Gastrocnemius medialis (tissue), 4 donors: ENCODE measurements at regions not wholly inside any gene's neighbourhood (a gene's known extent, or its start where the extent isn't known, plus 50 kb on each side); places are given as distances from the start of the nearest gene placed in this dataset.

Source experiments
- POLR2A ChIP-seq, 2 donors: fragments of 450-650 bp; IDR thresholded peaks; one replicate each; pipeline ENCODE4 v1.6.1; 2017; ENCODE audit warnings: antibody characterized with exemption in 2 of 2, mild to moderate bottlenecking in 2 of 2, moderate library complexity in 2 of 2
- TF ChIP-seq, protein P1 (sequence below), 5 experiments: fragments of 450-650 bp in 3 of 5; fragments of 200-600 bp in 2 of 5; sonication (generic) in 2 of 5; IDR thresholded peaks in 4 of 5; conservative IDR thresholded peaks in 1 of 5; 1 replicate in 4 of 5; 2 replicates in 1 of 5; pipeline ENCODE4 v1.5.1; 2016 to 2019; ENCODE audit warnings: antibody characterized with exemption in 5 of 5, mild to moderate bottlenecking in 3 of 5, moderate library complexity in 3 of 5

DNA sequence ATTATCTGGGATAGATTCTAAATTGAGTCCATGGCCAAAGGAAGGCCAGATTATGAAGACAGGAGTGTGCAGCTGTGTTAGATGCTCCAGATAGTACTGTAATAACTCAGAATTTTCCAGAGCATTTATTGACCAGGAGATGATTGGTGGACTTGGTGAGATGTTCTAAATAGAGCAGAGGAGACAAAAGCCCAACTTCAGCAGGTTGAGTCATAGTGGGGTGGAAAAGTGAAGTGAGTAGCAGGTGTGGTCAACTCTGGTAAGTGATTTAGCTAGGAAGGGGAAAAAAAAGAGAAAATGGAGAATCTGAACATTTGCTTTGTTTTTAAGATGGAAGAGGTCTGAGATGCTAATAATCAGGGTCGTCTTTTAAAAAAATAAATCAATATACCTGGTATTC, 227.4 kb downstream of the TMEM200A start:
- TF ChIP-seq, protein P1, sequence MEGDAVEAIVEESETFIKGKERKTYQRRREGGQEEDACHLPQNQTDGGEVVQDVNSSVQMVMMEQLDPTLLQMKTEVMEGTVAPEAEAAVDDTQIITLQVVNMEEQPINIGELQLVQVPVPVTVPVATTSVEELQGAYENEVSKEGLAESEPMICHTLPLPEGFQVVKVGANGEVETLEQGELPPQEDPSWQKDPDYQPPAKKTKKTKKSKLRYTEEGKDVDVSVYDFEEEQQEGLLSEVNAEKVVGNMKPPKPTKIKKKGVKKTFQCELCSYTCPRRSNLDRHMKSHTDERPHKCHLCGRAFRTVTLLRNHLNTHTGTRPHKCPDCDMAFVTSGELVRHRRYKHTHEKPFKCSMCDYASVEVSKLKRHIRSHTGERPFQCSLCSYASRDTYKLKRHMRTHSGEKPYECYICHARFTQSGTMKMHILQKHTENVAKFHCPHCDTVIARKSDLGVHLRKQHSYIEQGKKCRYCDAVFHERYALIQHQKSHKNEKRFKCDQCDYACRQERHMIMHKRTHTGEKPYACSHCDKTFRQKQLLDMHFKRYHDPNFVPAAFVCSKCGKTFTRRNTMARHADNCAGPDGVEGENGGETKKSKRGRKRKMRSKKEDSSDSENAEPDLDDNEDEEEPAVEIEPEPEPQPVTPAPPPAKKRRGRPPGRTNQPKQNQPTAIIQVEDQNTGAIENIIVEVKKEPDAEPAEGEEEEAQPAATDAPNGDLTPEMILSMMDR (IDR thresholded peaks at IDR 0.05 in 4 of 5, conservative IDR thresholded peaks at IDR 0.05 in 1 of 5), result no peak
- TF ChIP-seq POLR2A (IDR thresholded peaks at IDR 0.05), result no peak
